NCI-H2107 treated with DMSO at 0.1 percent for 48 hours (cell line): ENCODE measurements at regions not wholly inside any gene's neighbourhood (a gene's known extent, or its start where the extent isn't known, plus 50 kb on each side); places are given as distances from the start of the nearest gene placed in this dataset.

Experiments used
- DNase-seq: peaks from one replicate; lab custom pipeline; 2025; ENCODE audit not compliant: unreplicated experiment; lab: John Stamatoyannopoulos, UW

DNA sequence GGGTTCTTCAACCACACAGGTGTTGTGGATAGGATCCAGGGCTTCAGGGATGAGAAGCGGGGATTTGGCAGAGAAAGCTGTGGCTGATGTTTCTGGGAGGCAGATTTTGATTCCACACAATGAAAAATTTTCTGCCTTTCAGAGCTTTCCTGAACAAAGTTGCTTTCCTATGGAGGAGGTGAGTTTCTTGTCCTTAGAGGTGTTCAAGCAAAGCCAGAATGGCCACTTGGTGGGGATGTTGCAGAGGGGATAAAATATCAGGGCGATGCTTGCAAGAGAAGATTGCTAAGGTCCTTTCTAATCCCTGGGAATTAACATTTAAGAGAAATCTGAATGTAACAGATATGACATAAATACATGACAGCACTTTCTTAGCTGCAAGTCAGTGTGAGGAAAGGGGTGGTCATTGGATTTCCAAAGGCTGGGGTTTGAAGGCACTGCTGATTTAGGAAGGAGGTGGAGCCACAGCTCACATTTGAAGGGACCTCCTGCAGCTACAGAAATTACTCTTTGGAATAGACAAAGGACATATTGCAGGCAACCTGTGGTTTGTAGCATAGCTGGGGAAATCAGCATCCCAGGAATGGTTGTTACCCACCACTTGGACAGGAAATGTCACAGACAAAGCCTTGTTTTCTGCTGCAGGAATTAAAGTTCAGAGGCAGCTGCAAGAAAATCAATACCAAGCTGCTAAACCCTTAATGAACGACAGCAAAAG, 271.1 kb upstream of the CHD6 start:
- DNase-seq = no peak

DNA sequence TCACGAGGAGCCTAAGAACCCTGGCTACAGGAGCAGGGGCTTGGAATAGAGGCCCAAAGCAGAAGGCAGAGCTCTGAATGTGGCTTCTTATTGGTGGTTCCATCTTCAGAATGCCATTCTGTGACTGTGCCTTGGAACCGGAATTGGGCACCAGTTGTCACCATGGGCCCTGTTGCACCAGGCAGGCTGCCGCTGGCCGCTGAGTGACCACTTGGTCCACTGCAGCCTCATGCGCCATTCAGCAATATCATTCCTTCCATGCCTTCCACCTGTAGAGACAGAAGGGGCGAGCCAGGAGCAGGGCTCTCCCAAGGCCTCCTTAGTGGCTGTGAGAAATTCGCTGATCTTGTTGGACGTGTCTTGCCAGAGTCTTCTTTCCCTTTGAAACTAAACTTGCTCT, 270.3 kb upstream of the CHD6 start:
- DNase-seq = no peak

DNA sequence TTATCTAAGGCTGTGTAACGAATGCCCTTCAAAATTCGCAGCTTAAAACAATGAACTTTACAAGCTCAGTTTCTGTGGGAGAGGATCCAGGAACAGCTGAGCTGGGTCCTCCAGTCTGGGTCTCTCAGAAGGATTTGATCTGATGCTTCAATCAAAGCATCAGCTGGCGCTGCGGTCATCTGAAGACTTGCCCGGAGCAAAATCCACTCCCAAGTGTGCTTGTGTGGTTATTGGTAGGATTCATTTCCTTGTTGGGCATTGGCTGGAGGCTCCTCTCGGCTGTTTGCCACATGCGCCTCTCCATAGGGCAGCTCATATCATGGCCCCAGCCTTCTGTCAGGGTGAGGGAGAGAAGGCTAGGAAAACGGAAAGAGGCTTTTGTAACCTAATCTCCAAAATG, 269.3 kb upstream of the CHD6 start:
- no peak for DNase-seq

DNA sequence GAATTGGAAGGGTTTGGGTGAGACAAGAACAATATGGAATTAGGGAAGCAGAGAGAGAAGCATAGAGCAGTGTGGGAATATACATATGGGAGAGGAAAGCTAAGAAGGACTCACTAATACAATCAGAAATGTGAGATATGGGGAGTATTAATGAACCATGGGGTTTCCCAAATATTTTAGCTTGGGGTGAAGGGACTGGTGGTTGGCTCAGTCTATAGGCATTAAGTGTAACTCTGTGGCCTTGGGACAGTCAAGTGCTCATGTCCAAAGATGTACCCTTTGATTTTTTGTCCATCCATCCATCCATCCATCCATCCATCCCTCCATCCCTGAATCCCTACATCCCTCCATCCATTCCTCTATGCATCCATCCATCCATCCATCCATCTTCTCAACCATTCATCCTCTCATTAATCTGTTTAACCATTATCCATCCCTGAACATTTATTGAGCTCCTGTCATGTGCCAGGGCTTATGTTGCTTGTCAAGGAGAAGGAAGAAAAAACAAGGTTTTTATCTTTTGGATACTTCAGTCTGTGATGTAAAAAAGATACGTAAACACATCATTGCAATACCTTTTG, 263.4 kb upstream of the CHD6 start:
- no peak for DNase-seq

DNA sequence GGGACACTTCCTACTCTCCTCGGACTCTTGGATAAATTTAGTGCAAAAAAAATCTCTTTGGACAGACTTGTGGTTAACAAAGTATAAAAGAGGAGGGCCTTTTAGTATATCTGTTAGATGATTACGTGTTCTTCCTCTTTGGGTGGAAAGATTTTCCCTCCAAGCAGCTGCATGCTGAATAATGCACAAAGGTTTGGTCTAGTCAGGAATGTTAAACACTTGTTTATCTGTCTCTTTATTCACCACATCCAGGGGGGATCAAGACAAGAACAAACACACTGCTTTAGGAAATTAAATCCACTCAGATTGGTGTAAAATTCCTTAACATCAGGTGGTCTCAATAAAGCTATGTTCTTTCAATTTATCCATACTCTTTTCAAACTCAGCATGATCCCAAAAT, 260.9 kb upstream of the CHD6 start:
- DNase-seq = no peak

DNA sequence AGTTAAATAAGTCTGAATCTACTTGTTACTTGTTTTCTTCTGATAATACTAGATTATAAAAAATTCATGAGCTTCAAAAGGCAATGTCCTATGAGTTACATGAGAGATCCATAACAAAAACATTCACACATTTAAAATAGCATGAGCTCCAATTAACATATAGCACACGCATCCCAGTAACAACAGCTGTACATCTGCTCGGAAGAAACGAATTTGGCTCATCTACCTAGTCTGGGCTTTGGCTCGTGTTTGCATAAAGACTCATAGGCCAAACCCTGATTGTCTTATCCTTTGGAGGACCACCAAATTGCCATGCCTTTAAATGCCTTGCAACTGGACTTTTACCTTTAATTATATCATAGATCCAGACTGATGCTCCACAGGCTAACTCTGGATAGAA, 259.7 kb upstream of the CHD6 start:
- no peak for DNase-seq

DNA sequence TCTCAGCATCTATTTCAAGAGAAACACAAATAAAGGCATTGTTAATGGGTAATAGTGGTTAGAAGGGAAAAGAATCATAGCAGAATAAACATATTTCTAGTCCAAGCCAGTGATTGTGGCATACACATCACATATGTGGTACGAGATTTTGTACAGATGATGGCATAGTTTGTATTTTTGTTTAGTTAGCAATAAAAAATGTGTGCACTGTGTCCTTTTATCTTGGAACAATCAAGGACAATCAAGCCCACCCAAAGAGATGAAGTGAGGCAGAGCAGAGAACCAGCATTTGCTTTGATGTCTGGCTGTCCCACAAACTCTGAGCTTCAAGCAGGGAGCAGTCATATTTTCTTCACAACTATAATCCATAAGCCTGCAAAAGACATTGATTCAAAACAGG, 256.5 kb upstream of the CHD6 start:
- DNase-seq = no peak

DNA sequence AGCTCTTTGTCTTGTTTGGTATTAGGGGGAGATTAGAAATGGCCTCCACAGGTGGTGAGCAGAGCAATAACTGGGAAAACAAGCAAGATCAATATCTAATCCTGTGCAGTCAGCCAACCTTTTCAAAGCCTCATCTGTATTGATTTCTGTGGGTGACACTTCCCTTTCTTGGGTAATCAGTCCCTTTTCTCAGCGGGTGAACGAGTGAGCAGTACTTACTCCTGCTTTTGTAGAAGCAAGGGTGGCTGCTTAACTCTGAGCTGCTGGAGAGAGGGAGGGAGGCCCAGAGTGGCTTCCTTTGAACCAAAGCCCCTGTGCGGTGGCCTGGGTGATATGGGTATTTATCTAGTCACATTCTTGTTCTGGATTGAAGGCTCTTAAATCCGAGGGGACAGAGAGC, 254.8 kb upstream of the CHD6 start:
- no peak for DNase-seq

DNA sequence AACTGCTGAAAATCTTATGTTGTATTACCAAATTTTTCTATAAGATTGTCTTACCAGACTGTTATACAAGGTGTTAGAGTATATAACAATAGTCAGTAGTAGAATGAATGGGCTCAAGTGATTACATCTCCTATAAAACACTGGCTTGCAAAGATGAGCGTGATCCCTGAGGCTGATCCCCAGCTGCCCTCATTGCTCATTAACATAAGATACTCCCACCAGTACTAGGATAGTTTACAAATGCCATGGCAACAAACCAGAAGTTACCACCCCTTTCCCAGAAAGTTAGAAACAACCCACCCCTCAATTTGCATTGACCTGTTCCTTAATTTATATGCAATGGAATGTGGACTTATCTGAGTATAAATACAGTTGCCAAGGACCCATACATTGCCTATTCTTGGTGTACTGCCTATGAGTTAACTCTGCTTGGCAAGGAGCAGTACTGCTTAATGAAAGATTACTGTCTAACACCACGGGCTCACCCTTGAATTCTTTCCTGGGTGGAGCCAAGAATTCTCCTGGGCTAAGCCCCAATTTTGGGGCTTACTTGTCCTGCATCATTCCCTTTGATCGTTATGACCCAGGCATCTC, 252.8 kb upstream of the CHD6 start:
- DNase-seq = no peak

DNA sequence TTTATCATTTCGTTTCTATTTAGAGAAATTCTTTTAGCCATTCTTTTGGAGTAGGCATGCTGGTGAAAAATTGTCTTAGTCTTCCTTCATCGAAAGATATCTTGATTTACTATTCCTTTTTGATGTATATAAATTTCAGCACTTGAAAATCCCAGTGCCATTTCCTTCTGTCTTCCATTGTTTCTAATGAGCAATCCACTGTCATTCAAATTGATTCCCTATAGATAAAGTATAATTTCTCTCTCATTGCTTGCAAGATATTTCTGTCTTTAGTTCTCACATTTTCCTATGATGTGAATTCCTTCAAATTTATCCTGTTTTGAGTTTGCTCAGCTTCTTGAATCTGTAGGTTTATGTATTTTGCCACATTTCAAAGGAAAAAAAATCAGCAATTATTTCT, 251.1 kb upstream of the CHD6 start:
- no peak for DNase-seq

DNA sequence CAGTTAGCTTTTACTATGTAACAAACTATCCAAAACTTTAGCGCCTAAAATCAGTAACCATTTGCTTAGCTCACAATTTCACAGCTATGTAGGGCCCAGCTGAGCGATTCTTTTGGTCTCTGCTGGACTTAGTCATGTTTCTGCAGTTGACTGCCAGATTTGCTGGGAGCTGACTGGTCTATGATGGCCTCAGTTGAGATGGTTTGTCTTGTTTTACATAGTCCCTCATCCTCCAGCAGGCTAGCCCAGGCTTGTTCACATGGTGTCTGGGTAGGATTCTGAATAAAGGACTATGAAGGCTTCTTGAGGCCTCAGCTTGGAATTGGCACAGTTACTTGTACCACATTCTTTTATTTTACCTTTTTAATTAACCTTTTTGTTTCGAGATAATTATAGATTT, 247.8 kb upstream of the CHD6 start:
- no peak for DNase-seq

DNA sequence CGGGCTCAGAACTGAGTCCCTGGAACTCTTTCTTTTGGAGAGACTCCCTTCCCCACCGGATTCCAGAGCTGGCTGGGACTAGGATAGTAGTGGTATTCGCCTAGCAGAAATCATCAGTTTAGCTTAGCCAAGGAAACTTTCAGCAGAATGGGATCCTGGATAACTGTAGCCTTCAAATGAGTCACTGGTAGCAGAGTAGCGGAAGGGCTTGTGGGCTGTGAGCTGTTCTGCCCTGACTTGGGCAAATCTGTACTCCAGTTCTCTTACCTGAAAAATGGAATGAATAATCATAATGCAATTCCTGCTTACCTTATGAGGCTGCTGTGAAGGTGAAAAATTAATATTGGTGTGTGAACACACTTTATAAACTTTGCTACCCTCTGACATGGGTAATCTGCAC, 244.3 kb upstream of the CHD6 start:
- DNase-seq = no peak

DNA sequence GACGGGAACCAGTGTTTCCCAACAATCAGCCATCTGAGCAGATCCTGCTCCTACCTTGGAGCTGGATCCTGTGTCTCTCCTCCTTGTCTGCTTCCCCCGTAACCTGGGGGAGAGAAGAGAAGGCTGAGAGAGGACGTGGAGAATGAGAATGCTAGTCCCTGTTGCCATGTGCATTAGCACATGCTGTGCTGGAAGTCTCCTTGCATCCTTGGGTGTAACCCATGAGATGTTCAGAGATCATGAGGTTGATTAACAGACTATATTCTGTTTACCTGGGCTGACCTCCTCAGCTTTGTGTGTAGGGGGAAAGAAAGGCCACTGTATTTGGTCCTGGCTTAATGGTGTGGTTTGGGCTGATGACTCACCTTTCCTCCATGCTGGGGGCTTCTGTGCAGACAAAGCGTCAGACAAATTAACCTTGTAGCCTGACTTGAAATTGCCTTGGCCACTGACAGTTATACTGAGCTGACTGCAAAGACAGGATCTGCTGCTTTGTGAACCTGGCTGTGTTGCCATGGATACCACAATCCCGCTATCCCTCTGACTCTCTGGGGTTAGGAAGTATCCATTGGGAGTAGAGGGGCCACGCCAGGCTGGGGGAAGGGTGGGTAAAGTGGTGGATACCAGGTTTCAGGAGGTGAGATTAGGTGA, 243.7 kb upstream of the CHD6 start:
- no peak for DNase-seq

DNA sequence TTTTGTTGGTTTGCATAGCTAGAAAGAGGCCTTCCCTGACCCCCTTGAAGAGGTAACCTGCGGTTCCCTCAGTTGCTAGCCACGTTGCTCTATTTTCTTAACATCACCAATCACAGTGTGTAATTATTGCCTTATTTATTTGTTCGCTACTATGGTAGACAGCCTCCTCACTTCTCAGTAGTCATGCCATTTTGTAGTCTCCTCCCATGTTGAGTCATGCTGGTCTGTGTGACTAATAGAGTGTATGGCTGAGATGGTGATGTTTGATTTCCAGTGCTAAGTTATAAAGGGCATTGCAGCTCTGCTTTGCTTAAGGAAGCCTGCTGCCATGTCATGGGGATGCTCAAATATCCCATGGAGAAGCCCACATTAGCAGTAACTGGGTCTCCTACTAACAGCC, 236.6 kb upstream of the CHD6 start:
- no peak for DNase-seq

DNA sequence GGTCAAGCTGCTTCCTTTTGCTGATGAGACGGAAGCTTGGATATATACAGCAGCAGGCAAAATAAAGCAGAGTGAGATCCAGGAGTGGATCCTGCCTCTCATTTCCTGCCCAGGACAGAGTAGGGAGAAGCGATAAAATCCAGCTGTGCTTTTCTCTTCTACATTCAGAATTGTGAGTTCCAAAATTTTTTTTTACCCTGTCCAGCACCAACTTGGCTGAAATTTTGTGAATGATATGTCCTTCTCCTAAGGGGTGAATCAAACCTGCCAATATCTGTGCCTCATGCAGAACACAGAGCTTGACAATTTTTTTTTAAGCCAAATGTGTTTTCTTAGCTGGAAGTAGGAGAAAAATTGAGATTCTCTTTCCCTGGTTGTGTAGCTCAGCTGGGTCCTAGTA, 235.6 kb upstream of the CHD6 start:
- no peak for DNase-seq

DNA sequence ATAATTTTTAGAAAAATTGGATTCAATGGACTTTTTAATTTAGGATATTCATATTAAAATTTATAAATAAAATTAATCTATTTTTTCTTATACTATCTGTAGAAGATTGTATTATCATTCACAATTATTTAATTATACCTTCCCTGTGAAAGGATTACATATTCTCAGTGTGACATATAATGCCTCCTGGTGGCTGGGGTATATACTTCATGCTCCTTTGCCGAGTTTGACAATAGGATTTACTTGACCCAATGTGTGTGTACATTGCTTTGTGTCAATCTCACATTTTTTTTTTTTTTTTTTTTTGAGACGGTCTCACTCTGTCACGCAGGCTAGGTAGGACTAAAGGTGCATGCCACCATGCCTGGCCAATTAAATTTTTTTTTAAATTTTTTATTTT, 230.0 kb upstream of the CHD6 start:
- DNase-seq = no peak

DNA sequence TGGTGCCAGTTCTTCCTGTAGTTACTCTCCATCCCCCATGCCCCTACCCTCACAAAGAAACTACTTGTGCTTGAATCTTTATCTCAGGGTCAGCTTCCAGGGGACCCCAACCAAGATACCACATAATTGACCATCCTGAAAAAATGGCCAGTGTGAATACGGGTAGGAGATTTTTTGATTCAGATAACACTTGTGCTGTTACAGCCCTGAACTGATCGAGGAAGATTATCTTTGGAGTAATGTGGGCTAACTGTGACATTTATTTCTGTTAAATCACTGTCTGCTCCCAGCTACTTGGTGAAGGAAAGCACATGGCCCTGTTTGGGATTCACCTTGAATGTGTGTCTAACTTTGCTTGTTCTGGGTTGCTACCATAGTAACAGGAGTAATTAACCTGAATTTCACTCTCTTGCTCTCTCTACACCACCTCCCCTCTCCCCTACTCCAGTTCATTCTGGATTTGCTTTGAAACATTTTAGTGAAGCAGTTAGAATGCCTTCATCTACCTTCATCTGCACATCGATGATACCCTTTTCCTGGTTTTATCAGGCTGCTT, 219.6 kb upstream of the CHD6 start:
- DNase-seq = no peak

DNA sequence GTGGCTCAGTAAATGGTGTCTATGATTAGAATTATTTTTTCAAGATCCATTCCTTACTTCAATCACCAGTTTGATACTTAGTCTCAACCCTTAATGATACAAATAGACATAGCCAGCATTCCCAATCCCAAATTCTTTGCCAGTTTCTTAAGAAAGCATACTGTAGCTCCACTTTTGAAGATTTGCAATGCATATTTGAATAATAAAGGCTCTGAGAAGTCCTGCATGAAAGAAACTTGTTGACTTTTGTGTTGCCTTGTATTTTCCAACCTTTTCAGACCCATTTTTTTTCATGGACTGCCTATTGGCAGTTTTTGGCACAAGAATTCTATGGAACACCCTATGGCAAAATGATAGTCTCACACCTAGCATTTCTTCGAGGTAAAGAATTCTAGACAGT, 215.6 kb upstream of the CHD6 start:
- no peak for DNase-seq

DNA sequence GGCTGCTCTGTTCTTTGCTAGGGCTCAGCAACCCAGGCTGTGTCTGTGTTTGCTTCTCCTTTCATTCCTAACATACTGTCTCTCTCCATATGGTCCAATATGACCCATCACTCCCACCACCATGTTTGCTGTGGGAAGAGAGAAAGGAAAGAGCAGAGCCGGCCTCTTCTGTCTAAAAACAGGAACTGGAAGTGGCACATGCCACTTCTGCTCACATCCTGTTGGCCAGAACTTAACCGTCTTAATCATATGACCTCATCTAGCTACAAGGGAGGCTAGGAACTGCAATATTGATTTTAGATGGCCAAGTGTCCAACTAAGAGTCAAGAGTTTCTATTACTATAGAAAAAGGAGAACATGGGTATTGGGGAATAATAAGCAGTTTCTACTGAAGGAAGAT, 212.5 kb upstream of the CHD6 start:
- no peak for DNase-seq

DNA sequence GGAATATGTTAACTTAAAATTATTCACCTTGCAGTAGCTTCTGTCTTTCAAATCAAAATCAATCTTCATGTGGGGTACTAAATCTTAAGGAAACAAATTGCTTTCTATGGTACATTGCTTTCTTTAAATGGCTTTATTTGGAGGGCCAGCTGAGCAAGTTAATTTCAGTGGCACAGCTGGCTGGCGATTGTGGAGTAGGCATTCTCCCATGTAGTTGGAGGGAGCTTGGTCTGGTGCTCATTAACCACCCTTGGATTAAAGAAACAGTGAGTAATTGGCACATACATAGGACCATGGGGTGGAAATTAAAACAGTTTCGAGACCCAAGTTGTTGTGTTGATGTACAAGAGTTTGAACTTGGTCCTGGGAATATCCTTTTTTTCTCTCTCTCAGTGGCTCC, 201.3 kb upstream of the CHD6 start:
- DNase-seq = no peak

DNA sequence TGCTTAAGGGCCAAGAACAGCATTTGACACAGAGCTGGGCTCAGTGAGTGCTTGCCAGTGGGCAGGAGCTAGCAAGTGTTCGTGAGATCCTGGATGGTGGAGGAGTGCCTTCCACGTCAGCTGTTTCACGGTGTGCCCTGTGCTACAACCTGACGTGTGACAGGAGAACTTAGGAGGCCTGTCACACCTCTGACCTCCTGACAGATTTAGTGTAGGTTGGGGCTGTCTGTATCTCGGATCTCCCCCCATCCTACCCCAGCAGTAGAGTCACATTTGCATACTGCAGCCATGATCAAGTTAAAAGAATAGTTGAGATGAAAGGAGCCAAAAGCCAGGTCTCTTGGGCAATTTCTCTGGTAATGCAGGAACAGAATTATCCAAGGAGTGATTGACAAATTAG, 200.8 kb upstream of the CHD6 start:
- no peak for DNase-seq

DNA sequence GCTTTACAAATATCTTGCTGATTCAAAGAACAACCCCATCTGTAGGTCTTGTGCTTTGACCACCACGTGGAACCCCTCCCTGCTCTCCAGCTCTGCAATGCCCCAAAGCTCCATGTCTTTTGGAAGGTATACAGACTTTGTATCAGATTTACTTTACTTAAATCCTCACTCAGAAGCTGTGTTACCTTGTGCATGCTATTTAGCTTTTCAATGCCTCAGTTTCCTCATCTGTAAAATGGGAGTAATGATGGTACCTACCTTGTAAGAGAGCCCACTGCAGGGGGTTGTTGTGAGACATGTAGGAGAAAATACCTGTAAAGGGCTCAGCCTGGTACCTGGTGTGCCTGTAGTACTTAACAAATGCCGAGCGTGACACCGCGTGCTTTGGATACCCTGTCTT, 200.2 kb upstream of the CHD6 start:
- DNase-seq = no peak
